ENCODE measurements at regions not wholly inside any gene's neighbourhood (a gene's known extent, or its start where the extent isn't known, plus 50 kb on each side); places are given as distances from the start of the nearest gene placed in this dataset.
A peak's percentile ranks its signal among the peaks of the same experiment; 100 is the strongest.

GRCh38 chr6:88365656-88366055 is 199.5 kb upstream of the CNR1 start:
- TF ChIP-seq CTCF (IDR thresholded peaks at IDR 0.05) = no peak
- no peak for DNase-seq (ENCODE audit: low spot score)
- peak overlapping the region in 1 of 2 donors; percentile 19 for H3K27ac ChIP-seq
- no peak overlapping the region for H3K4me3 ChIP-seq

DNA sequence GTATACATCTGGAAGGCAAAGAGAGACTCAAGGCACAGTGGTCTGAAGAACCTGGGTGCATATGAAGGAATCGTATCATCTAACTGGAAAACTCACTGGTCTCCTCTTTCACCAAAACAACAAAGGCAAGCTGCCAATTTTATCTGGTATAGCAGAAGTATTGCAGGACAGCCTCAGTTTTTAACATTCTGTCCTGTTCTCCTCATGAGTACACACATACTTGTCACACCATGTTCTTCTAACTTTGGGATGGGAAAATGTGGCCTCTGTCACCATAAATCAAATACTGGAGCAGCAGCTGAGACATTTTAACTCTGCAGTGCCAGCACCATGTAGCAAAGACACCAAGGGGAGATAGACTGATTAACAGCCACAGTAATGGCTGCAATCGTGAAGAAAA is 199.1 kb upstream of the CNR1 start:
- no peak for DNase-seq (ENCODE audit: low spot score)
- TF ChIP-seq CTCF (IDR thresholded peaks at IDR 0.05) = no peak
- no peak overlapping the region for H3K4me3 ChIP-seq
- no peak overlapping the region for H3K27ac ChIP-seq

DNA sequence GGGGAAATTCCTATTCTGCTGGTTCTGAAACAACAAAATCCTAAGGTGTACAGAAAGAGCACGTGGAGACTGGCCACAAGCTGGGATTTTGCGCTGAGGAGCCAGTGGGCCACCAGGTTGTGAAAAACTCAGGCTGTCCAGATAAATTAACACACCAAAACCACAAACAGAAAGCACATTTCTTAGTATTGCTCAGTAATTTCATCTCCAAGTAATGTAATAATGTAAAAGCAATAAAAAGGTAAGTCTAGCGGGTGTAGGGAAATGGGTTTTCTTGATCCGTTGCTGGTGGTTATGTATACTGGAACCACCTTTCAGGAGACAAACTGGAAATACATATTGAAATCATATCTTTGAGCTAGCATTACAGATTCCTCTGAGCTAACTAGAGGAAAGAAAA is 195.6 kb upstream of the CNR1 start:
- Histone ChIP-seq H3K4me3 (no peak overlapping the region), H3K27ac (no peak overlapping the region)
- no peak for DNase-seq (ENCODE audit: low spot score)
- no peak for TF ChIP-seq CTCF (IDR thresholded peaks at IDR 0.05)

- no peak overlapping the region for H3K27ac ChIP-seq
- no peak for TF ChIP-seq CTCF (IDR thresholded peaks at IDR 0.05)
- no peak for DNase-seq (ENCODE audit: low spot score)
- H3K4me3 ChIP-seq = no peak overlapping the region
These were observed 195.2 kb upstream of the CNR1 start for GRCh38 chr6:88361298-88361697.

GRCh38 chr6:88360203-88360797 is 194.2 kb upstream of the CNR1 start:
- H3K27ac ChIP-seq = no peak overlapping the region
- H3K4me3 ChIP-seq = no peak overlapping the region
- DNase-seq (ENCODE audit: low spot score) = no peak
- no peak for TF ChIP-seq CTCF (IDR thresholded peaks at IDR 0.05)

DNA sequence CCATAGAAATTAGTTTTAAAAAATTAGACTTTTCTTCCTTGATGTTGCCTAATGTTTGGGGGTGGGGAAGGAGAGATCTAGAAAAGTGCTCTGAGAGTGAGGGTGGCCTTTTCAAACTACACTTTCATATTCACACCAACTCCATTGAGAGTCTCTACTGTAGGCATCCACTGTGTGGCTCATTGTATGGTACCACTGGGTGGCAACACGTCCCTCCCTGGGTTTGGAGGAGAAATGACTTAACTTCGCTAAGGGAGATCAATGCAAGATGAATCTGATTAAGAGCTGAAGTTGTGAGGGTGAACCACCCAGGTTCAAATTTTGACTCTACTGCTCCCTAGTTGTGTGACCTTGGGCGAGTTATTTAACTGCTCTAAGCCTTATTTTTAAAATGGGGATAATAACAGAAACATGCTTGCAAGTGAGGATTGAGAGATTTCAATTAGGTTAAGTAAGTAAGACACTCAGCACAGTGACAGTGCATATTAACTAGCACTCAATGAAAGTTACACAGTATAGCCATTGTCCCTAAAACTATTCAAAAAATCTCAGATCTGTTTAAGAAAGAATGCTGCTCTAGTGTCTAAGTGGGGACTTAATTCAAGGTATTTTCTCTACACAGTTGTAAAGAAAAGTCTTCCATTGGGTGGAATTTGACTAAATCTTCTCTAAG is 193.5 kb upstream of the CNR1 start:
- H3K27ac ChIP-seq = no peak overlapping the region
- TF ChIP-seq CTCF (IDR thresholded peaks at IDR 0.05) = no peak
- DNase-seq (ENCODE audit: low spot score) = no peak
- no peak overlapping the region for H3K4me3 ChIP-seq

- Histone ChIP-seq H3K4me3 (no peak overlapping the region), H3K27ac (no peak overlapping the region)
- DNase-seq (ENCODE audit: low spot score) = no peak
- no peak for TF ChIP-seq CTCF (IDR thresholded peaks at IDR 0.05)
These were observed 192.7 kb upstream of the CNR1 start for GRCh38 chr6:88358846-88359245.

Measured in coronary artery (tissue), 2 donors.